ENCODE measurements at regions not wholly inside any gene's neighbourhood (a gene's known extent, or its start where the extent isn't known, plus 50 kb on each side); places are given as distances from the start of the nearest gene placed in this dataset.

DNA sequence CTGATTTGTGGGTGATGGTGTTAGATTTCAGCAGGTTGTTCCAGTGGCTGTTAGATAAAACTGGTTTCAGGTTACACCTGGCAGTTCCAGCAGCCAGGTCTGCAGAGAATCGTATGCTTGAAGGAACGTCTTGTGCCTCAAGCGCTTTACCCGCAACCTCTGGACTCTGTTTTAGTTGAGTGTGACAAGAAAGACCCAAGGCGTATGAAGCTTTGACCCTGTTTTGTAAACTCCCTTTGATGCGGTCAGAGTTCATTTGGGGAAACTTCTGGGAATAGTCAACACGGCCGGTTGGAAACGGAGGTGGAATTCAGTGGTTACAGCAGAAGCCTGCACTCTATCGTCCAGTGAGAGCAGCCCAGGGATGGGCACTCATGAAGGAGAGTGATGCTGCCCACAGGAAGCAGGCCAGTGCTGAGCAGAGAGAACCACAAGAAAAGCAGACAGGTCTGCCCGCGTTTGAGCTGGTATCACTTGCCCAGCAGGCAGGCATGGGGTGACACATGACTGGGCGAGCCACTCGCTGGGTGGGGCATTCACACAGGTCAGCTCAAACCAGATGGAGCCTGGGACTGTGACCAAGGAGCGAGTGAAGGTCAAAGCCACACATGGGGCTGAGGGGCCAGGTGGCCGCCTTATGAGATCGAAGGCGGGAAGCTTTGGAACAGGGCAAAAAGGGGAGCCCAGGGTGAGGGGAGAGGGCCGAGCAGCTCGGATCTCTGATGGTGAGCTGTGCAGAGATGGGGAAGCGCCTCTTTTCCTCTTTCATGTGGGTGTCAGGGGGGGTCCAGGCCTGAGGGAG is 99.6 kb upstream of the MBOAT2 start:
- DNase-seq, result no peak

DNA sequence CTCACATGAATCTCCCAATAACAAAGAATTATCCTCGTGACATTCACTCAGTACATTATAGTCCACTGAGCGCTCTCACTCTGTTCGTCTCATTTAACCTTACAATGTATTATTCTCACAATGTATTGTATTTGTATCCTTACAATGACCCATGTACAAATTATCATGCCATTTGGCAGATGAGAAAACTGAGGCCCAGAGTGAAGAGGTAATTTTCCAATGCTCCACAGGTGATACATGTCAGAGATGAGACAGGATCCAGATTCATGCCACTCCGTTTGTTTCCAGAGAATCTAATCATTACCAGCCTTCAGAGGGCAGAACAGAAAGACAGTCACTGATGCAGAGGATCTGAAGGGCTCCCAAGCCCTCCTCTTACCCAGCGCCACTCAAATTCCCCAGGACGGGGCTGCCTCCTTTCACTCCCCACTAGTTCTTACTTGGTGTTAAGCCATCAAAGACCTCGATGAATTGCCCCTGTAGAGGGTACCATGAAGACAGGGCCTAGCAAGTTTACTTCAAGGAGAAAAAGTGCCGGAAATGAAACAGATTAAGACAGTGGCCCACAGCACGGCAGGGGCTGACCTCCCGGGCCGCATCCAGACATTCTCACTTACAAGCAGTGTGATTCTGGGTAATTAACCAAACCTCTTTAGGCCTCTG is 98.4 kb upstream of the MBOAT2 start:
- no peak for DNase-seq

DNA sequence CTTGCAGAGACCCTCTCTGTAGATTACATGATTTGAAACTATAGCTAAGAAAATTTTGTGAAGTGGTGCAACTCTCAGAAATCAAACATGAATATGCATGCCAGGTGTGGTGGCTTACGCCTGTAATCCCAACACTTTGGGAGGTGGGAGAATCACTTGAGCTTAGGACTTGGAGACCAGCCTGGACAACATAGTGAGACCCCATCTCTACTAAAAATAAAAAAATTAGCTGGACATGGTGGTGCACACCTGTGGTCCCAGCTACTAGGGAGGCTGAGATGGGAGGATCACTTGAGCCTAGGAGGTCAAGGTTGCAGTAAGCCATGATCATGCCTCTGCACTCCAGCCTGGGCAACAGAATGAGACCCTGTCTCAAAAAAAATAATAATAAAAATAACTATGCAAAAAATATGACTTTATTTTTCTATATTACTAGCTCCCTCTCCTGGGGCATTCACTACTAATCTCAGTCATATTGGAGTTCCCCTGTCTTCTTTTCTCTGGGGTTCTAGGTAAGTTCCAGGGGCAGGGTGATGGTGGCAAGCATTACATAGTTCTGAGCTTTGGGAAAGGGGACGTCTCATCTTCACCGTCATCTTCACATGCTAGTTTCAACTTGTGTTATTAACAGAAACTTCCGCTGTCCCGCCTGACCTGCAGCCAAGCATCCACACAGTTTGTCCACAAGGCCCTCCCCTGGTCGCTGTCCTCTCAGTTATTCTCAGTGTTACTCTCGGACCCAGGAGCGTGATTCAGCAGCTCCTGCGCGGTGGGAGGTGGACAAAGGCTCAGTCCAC is 96.8 kb upstream of the MBOAT2 start:
- no peak for DNase-seq

DNA sequence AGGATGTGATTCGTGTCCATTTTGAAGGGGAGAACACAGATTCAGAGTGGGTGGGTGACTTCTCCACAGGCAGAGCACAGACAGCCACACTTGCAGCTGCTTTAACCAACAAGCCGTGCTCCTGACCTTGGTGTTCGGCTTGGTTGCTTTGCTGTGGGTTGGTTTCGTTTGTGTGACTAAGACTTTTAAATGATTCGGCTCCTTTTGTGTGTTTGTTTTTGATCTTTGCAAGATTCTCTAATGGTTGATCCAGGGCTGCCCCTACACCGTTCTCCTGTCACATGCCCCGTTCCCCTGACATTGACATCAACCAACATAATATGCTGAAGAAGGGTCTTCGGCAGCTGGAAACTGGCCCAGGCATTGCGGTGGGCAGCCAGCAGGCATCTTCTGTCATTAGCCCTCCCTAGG is 95.9 kb upstream of the MBOAT2 start:
- DNase-seq, result no peak

DNA sequence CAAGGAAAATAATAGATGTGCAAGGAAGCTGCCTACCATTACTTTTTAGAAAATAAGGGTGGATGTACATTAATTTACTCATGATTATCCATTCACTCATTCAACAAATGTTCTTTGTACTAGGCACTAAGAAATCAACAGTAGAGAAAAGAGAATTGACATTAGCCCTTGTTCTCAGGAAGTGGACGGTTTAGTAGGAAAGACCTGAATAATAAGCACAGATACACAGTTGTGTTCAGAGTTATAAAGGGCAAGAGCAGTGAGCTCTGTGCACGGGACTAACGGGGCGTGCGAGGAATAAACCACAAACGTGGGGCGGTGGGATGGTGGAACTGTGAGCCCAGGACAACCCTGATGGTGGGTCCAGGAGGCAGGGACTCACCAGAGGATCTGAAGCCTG is 94.4 kb upstream of the MBOAT2 start:
- no peak for DNase-seq

GRCh38 chr2:9097239-9097638 is 93.8 kb upstream of the MBOAT2 start:
- no peak for DNase-seq

DNA sequence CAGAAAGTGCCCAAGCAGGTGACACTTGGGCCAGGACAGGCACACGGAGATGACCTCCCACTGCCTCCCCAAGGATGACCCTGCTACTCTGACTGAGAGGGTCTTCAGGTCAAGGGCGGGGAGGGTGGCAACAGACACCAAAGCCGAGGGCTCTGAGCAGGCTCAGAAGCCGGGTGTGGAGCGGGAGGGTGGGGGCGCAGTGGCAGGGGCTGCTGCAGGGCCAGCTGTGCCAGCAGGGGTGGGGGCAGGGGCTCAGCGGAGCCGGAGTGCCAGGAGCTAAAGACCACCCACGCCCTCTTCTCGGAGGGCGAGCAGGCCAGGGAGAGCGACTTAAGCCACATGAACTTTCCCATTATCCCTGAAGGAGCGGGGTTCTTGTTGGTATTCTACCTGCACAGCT is 93.3 kb upstream of the MBOAT2 start:
- no peak for DNase-seq

- DNase-seq, result no peak
Measured at GRCh38 chr2:9095690-9096089, 92.2 kb upstream of the MBOAT2 start.

- DNase-seq, result no peak
Measured at GRCh38 chr2:9095226-9095625, 91.7 kb upstream of the MBOAT2 start.

- no peak for DNase-seq
Measured at GRCh38 chr2:9094117-9094516, 90.6 kb upstream of the MBOAT2 start.

DNA sequence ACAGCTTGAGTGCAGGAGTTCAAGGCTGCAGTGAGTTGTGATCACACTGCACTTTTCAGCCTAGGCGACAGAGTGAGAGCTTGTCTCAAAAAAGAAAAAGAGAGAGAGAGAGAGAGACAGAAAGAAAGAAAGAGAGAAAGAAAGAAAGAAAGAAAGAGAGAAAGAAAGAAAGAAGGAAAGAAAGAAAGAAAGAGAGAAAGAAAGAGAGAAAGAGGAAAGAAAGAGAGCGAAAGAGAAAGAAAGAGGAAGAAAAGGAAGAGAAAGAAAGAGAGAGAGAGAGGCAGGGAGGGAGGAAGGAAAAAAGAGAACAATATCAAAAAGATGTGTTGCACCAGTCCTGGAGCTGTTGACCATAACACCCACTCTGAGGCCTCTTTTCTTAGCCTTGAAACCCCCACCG is 89.8 kb upstream of the MBOAT2 start:
- no peak for DNase-seq

GRCh38 chr2:9092383-9093282 is 89.1 kb upstream of the MBOAT2 start:
- DNase-seq, result no peak

DNA sequence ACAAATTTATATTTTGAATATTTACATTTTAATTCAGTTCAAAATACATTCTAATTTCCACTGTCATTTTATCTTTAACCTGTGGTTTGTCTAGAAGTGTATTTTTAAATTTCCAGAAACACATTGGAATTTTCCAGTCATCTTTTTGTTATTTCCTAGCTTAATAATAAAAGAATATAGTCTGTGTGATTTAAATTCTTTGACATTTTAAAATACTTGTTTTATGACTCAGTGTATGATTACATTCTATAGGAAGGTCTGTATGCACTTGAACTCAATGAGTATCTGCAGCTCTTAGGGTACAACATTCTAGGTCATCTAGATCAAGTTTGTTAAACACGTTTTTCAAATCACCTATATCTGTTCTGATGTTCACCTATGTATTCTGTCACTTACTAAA is 88.3 kb upstream of the MBOAT2 start:
- DNase-seq, result no peak

DNA sequence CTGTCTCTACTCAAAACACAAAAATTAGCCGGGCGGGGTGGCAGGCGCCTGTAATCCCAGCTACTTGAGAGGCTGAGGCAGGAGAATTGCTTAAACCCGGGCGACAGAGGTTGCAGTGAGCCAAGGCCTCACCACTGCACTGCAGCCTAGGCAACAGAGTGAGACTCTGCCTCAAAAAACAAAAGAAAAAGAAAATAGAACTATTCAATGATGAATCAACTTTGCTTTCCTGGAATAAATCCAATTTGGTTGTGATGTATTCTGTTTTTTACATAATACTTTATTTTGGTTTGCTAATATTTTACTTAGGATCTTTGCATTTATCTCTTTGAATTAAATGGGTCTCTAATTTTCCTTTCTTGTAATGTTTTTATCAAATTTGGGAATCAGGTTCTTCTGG is 86.3 kb upstream of the MBOAT2 start:
- no peak for DNase-seq

DNA sequence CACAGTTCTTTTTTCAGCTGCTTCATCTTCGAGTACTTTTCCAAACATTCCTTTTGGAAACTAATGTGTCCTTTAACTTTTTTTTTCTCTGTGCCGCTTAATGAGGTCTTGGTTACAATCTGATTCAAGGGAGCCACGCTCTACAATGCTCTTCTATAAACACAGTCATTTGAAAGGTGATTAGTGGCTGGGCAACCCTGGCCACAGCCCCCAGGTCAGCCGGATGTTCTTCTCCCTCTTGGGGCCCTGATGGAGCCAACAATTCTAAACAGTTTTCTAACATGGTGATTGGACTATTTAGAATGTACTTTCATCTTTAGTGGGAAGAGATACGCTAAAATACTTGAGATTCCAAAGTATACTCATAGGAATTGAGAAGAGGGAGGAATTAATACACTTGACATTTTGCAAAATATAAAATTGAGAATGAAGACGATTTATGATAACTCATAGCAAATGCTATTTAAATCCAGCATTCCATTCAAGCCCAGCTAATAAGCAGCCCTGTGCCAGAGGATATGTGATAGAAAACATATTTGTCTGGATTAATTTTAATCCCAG is 83.7 kb upstream of the MBOAT2 start:
- no peak for DNase-seq

DNA sequence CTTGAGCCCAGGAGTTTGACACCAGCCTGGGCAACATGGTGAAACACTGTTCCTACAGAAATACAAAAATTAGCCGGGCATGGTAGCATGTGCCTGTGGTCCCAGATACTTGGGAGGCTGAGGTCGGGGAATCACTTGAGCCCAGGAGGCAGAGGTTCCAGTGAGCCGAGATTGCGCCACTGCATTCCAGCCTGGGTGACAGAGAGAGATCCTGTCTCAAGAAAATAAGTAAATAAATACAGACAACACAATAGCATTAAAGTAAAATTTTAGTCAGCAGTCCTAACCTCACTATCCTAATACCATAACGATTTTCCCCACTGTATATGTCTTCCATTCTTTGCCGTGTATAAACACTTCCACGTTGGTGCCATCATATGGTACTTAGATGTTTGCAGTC is 83.0 kb upstream of the MBOAT2 start:
- DNase-seq, result no peak

GRCh38 chr2:9085353-9085752 is 81.9 kb upstream of the MBOAT2 start:
- DNase-seq, result no peak

DNA sequence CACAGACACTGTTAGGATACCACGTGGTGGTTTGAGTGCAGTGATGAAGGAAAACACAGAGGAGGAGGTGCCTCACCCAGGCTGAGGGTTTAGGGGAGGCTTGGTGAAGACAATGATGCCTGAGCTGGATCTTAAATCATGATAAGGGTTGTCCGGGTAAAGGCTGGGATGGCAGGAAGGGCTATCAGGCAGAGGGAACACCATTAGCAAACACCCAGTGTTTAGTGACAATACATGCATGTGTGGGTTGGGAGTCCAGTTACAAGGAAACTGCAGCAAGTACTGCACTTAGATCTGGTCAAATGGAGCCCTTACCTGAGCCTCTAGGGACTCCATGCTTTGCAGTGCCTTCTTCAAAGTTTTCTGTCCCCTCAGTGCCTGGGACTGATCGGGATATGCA is 79.8 kb upstream of the MBOAT2 start:
- no peak for DNase-seq

- no peak for DNase-seq
Measured at GRCh38 chr2:9082158-9082557, 78.7 kb upstream of the MBOAT2 start.

- DNase-seq, result no peak
Measured at GRCh38 chr2:9081750-9082149, 78.3 kb upstream of the MBOAT2 start.

DNA sequence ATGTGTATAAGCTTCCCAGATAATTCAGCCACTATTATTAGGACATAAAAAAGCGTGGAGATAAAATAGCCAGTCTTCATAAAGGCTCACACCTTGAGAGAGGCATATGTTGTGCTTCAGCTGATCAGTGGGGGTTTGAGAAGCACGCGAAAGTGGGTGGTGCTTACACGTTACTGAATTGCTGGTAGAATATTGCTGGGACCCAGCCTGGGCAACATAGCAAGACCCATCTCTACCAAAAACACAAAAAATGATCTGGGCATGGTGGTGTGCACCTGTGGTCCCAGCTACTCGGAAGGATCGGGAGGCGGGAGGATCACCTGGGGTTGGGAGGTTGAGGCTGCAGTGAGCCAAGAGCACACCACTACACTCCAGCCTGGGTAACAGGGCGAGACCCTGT is 74.9 kb upstream of the MBOAT2 start:
- no peak for DNase-seq

DNA sequence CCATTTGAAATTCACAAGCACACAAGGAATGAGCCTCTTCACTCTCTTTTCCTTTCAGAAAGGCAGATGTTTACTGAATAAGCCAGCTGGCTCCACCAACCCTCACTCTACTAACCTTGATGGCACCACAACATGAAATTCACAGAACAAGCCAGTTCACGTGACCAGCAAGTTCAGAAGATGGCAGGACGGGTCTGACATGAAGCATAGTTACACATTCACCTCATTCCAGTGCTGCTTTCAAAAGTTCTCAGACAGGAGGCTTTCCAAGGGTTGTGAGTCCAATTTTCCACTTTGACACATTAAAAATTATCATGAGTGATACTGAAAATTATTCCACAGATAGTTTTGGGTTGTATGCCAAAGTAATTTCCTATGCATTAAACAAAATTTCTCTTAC is 74.2 kb upstream of the MBOAT2 start:
- DNase-seq, result no peak

- DNase-seq, result no peak
Measured at GRCh38 chr2:9076755-9077154, 73.3 kb upstream of the MBOAT2 start.
